Hepatocyte (in vitro differentiated cells): ENCODE measurements at regions not wholly inside any gene's neighbourhood (a gene's known extent, or its start where the extent isn't known, plus 50 kb on each side); places are given as distances from the start of the nearest gene placed in this dataset.

ENCODE experiments used
- CTCF ChIP-seq: fragments of 200-600 bp; sonication (generic); IDR thresholded peaks from 2 replicates; pipeline ENCODE4 v1.5.1; 2016; ENCODE audit warnings: antibody characterized with exemption, mild to moderate bottlenecking; ENCODE audit not compliant: poor library complexity
- EZH2 ChIP-seq: fragments of 200-600 bp; sonication (generic); IDR thresholded peaks from 2 replicates; pipeline ENCODE4 v1.6.1; 2016; ENCODE audit warnings: antibody characterized with exemption, mild to moderate bottlenecking, borderline replicate concordance
- EZH2phosphoT487 ChIP-seq: fragments of 200-600 bp; sonication (generic); IDR thresholded peaks from one replicate; pipeline ENCODE4 v1.6.1; 2018; ENCODE audit warnings: antibody characterized with exemption, mild to moderate bottlenecking, low read depth, moderate library complexity; ENCODE audit not compliant: unreplicated experiment, severe bottlenecking

GRCh38 chr2:121999264-121999663, 243.8 kb downstream of the TSN start:
- TF ChIP-seq CTCF (no peak), EZH2phosphoT487 (no peak), EZH2 (no peak)
